NCI-H446 treated with DMSO at 0.1 percent for 48 hours (cell line): ENCODE measurements at regions not wholly inside any gene's neighbourhood (a gene's known extent, or its start where the extent isn't known, plus 50 kb on each side); places are given as distances from the start of the nearest gene placed in this dataset.

Experiments
- DNase-seq: peaks from one replicate; lab custom pipeline; 2025; lab: John Stamatoyannopoulos, UW

GRCh38 chr4:133759428-133759827 lies 442.2 kb downstream of the PABPC4L start:
- no peak for DNase-seq

- no peak for DNase-seq
These were observed 459.8 kb downstream of the PABPC4L start for GRCh38 chr4:133741766-133742165.

- no peak for DNase-seq
These were observed 481.6 kb downstream of the PABPC4L start for GRCh38 chr4:133720001-133720400.

- DNase-seq = no peak
These were observed 482.5 kb downstream of the PABPC4L start for GRCh38 chr4:133719098-133719497.

GRCh38 chr4:133714211-133714610 lies 487.4 kb downstream of the PABPC4L start:
- no peak for DNase-seq

GRCh38 chr4:133713340-133713739 lies 488.2 kb downstream of the PABPC4L start:
- DNase-seq = no peak

- peak; percentile 7 for DNase-seq
These were observed 489.8 kb downstream of the PABPC4L start for GRCh38 chr4:133711817-133712216.

- DNase-seq = no peak
These were observed 507.2 kb downstream of the PABPC4L start for GRCh38 chr4:133694416-133694815.

- DNase-seq = peak; percentile 1
These were observed 517.6 kb downstream of the PABPC4L start for GRCh38 chr4:133683967-133684366.

- no peak for DNase-seq
These were observed 519.2 kb downstream of the PCDH10 start for GRCh38 chr4:133668061-133668851.

- no peak for DNase-seq
These were observed 498.1 kb downstream of the PCDH10 start for GRCh38 chr4:133647206-133647605.

GRCh38 chr4:133641191-133641590 lies 492.1 kb downstream of the PCDH10 start:
- DNase-seq = no peak

- DNase-seq = no peak
These were observed 489.7 kb downstream of the PCDH10 start for GRCh38 chr4:133638751-133639150.

GRCh38 chr4:133637161-133637560 lies 488.1 kb downstream of the PCDH10 start:
- DNase-seq = no peak

GRCh38 chr4:133624744-133625143 lies 475.6 kb downstream of the PCDH10 start:
- peak; percentile 2 for DNase-seq

- no peak for DNase-seq
These were observed 474.8 kb downstream of the PCDH10 start for GRCh38 chr4:133623847-133624246.

GRCh38 chr4:133621628-133622027 lies 472.5 kb downstream of the PCDH10 start:
- DNase-seq = no peak

- no peak for DNase-seq
These were observed 471.5 kb downstream of the PCDH10 start for GRCh38 chr4:133620555-133620954.

- no peak for DNase-seq
These were observed 469.9 kb downstream of the PCDH10 start for GRCh38 chr4:133618963-133619362.

GRCh38 chr4:133600008-133600407 lies 450.9 kb downstream of the PCDH10 start:
- DNase-seq = no peak

GRCh38 chr4:133598779-133599178 lies 449.7 kb downstream of the PCDH10 start:
- DNase-seq = no peak

GRCh38 chr4:133597251-133597650 lies 448.2 kb downstream of the PCDH10 start:
- DNase-seq = no peak

- no peak for DNase-seq
These were observed 447.4 kb downstream of the PCDH10 start for GRCh38 chr4:133596459-133596858.
